ENCODE measurements at regions not wholly inside any gene's neighbourhood (a gene's known extent, or its start where the extent isn't known, plus 50 kb on each side); places are given as distances from the start of the nearest gene placed in this dataset.

DNA sequence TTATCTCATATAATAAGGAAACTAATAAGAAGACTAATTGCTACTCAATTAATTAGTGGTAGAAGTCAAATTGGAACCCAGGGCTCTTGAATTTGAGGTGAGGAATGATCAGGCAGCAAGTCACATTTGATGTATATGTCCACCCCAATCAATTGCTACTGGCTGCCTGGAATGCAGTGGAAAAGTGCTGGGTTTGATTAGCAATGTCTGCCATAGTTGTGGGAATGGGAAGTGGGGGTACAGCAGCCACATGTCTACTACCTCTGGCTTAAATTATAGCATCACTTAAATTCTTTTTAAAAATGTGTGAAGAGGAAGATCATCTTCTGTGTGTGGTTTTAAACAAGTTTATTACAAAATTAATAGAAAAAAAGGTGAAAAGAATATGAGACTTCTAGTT lies 50.8 kb upstream of the NAV2 start:
- DNase-seq (no peak), ATAC-seq (no peak)
- Mint-ChIP-seq H3K36me3 (ENCODE audit: low read depth) (no peaks in the 10 kb centered on the region), H3K27ac (no peak overlapping the region), H3K4me1 (peaks cover 5% of the 10 kb centered on the region), H3K27me3 (no peaks in the 10 kb centered on the region), H3K9me3 (no peaks in the 10 kb centered on the region), H3K4me3 (no peak overlapping the region)

DNA sequence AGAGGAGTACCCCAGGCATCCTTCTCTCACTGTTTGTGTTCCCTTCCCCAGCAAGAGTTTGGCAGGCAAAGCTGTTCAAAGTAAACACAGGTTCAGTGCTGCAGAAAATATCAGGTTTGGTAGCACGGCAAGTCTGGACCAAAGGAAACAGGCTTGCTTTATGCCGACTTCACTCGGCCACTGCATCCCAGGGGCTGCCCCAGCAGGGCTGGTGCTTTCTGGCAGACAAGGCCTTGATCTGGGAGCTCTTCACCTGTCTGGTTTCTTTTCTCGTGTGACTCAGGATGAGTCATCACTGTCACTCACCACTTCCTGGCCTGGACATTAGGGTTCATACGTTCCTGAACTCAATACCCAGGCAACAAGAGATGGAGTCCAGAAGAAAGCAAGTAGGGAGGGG lies 52.6 kb upstream of the NAV2 start:
- peaks cover 5% of the 10 kb centered on the region for H3K4me1 Mint-ChIP-seq
- H3K36me3 Mint-ChIP-seq (ENCODE audit: low read depth): no peaks in the 10 kb centered on the region
- peak overlapping the region; percentile 24 for H3K27ac Mint-ChIP-seq
- ATAC-seq: peak; percentile 65
- H3K9me3 Mint-ChIP-seq: no peaks in the 10 kb centered on the region
- peak; percentile 13 for DNase-seq
- no peak overlapping the region for H3K4me3 Mint-ChIP-seq
- H3K27me3 Mint-ChIP-seq: no peaks in the 10 kb centered on the region

DNA sequence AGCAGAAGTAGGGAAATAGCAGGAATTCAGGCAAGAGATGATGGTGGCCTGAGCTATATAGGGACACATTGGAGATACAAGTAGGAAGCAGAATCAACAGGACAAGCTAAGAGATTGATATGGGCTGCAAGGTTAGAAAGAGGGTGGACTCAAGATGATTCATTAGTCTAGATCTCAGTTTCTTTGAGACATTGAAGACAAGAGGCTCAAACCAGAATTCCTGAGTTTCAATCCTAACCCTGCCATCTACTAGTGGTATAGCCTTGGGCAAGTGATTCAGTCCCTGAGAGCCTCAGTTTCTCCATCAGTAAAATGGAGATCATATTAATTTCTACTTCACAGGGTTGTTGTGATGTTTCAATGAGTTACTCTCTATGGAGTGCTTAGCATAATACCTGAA lies 53.1 kb upstream of the NAV2 start:
- no peak overlapping the region for H3K4me3 Mint-ChIP-seq

GRCh38 chr11:19658344-19658743 lies 54.3 kb upstream of the NAV2 start:
- ATAC-seq (no peak), DNase-seq (no peak)
- H3K4me1 Mint-ChIP-seq: peaks cover 5% of the 10 kb centered on the region
- H3K27ac Mint-ChIP-seq: no peak overlapping the region
- no peak overlapping the region for H3K4me3 Mint-ChIP-seq
- H3K36me3 Mint-ChIP-seq (ENCODE audit: low read depth): no peaks in the 10 kb centered on the region
- H3K9me3 Mint-ChIP-seq: no peaks in the 10 kb centered on the region
- H3K27me3 Mint-ChIP-seq: no peaks in the 10 kb centered on the region

More for the DNA sequence above, 53.1 kb upstream of the NAV2 start:
- Mint-ChIP-seq H3K27me3 (no peaks in the 10 kb centered on the region), H3K27ac (no peak overlapping the region), H3K36me3 (ENCODE audit: low read depth) (no peaks in the 10 kb centered on the region), H3K4me1 (peaks cover 5% of the 10 kb centered on the region), H3K9me3 (no peaks in the 10 kb centered on the region)
- ATAC-seq: no peak
- DNase-seq: no peak

- H3K27ac Mint-ChIP-seq: no peak overlapping the region
- peaks cover 5% of the 10 kb centered on the region for H3K4me1 Mint-ChIP-seq
- H3K27me3 Mint-ChIP-seq: no peaks in the 10 kb centered on the region
- H3K36me3 Mint-ChIP-seq (ENCODE audit: low read depth): no peaks in the 10 kb centered on the region
- DNase-seq: no peak
- ATAC-seq: no peak
- H3K4me3 Mint-ChIP-seq: no peak overlapping the region
- H3K9me3 Mint-ChIP-seq: no peaks in the 10 kb centered on the region
Measured at GRCh38 chr11:19656140-19656541, 56.5 kb upstream of the NAV2 start.

DNA sequence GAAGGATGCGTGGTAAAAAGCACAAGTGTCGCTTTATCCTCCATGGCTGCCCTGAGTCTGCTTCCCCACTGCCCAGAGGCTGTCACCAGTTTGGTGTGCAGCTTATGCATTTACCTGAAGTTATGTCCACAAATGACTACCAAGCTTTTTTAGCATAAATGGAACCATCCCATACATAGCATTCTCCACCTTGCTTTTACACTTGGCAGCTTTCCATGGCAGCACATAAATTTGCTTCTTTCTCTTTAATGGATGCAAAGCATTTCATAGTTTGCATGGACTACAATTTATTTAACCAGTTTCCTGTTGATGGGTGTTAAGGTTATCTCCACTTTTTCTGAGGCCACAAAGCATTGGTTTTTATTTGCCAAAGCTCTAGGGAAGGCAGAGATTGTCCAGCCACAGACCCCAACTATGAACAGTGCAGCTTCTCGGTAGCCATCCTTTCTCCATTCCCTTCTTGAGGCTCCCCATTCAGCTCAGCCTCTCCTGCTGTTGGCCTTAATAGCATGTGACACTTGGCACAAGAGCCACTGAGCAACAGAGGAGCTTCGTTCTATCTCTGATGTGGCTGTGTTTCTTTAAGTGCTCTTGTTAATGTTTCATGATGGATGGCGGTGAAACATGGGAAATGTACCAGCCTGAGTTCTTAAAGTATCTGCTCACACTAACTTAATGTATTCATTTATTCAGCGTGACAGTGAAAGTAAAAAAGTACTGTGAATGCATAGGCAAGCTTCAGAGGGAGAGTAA lies 59.8 kb upstream of the NAV2 start:
- ATAC-seq (no peak), DNase-seq (no peak)
- no peaks in the 10 kb centered on the region for H3K4me1 Mint-ChIP-seq
- no peak overlapping the region for H3K27ac Mint-ChIP-seq
- no peaks in the 10 kb centered on the region for H3K36me3 Mint-ChIP-seq (ENCODE audit: low read depth)
- peaks cover 3% of the 10 kb centered on the region for H3K27me3 Mint-ChIP-seq
- no peak overlapping the region for H3K4me3 Mint-ChIP-seq
- no peaks in the 10 kb centered on the region for H3K9me3 Mint-ChIP-seq

DNA sequence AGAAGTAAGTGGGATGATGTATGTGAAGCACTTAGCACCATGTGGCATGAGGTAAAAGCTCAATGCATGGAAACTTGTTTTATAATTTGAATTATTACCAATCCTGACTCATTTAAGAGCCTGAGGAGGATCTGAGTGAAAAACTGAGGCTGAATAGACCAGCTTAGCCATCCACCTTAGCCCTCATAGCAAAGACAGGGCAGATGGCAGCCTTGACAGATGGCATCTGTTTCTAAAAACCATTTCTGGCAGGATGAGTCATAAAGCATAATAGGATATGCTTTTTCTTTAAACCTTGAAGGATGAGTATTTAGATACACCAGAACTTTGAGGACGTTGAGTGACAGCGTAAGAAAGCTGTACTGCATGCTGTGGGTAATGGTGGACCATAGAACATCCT lies 61.0 kb upstream of the NAV2 start:
- peaks cover 3% of the 10 kb centered on the region for H3K27me3 Mint-ChIP-seq
- H3K4me1 Mint-ChIP-seq: no peaks in the 10 kb centered on the region
- no peak overlapping the region for H3K4me3 Mint-ChIP-seq
- H3K9me3 Mint-ChIP-seq: no peaks in the 10 kb centered on the region
- ATAC-seq (no peak), DNase-seq (no peak)
- no peak overlapping the region for H3K27ac Mint-ChIP-seq
- H3K36me3 Mint-ChIP-seq (ENCODE audit: low read depth): no peaks in the 10 kb centered on the region

DNA sequence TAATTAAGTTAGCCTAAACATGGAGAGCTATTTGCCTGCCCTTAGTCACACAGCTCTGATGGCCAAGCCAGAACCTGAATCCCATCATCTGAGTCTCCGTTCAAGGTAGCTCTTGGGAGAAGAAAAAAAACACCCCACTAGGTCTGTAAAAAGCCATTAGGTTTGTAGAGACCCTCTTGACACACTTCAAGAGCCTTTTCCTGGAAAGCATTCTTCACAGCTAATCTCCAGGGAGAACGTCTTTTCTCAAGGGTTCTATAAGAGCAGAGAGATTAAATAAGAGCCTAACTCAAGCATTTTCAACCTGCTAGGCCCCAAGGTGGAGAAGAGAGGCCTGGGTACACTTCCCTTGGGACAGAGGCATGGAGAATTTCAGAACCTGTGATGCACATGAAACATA lies 61.6 kb upstream of the NAV2 start:
- Mint-ChIP-seq H3K4me1 (no peaks in the 10 kb centered on the region), H3K27me3 (peaks cover 3% of the 10 kb centered on the region), H3K9me3 (no peaks in the 10 kb centered on the region), H3K27ac (no peak overlapping the region), H3K36me3 (ENCODE audit: low read depth) (no peaks in the 10 kb centered on the region), H3K4me3 (no peak overlapping the region)
- no peak for DNase-seq
- ATAC-seq: no peak

DNA sequence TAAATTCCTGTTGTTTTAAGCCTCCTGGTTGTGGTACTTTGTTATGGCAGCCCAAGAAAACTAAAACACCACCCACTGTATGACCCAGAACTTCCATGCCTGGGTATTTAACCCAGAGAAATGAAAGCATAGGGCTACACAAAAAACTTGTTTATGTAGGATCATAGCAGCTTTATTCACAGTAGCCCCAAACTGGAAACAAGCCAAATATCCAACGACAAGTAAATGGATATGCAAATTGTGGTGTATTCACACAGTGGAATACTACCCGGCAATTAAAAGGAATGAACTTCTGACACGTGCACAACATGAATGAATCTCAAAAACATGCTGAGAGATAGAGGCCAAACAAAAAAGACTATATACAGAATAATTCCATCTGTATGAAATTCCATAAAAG lies 62.2 kb upstream of the NAV2 start:
- Mint-ChIP-seq H3K9me3 (no peaks in the 10 kb centered on the region), H3K27ac (no peak overlapping the region), H3K4me3 (no peak overlapping the region), H3K27me3 (peaks cover 3% of the 10 kb centered on the region), H3K36me3 (ENCODE audit: low read depth) (no peaks in the 10 kb centered on the region), H3K4me1 (no peaks in the 10 kb centered on the region)
- ATAC-seq (no peak), DNase-seq (no peak)

GRCh38 chr11:19649751-19650150 lies 62.9 kb upstream of the NAV2 start:
- Mint-ChIP-seq H3K4me1 (no peaks in the 10 kb centered on the region), H3K27me3 (peaks cover 3% of the 10 kb centered on the region), H3K36me3 (ENCODE audit: low read depth) (no peaks in the 10 kb centered on the region), H3K27ac (no peak overlapping the region), H3K4me3 (no peak overlapping the region), H3K9me3 (no peaks in the 10 kb centered on the region)
- ATAC-seq: no peak
- no peak for DNase-seq

DNA sequence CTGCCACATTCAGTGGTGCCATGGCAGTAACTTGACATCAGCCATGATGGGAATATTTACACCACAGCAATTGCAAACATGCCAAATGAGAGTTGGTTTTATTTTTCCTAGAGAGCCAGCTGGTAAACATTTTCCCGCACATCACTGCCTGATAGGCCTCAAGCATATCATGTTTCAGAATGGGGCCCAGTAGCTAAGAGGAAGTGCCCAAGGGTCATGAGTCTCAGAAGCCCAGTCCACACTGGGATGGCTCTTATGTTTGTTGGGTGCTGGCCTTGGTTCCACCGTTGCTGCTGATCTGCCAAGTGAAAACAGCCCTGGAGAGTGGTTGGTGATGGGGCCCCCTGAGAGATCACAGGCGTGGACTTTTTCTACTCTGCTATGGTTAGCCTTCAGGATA lies 64.3 kb upstream of the NAV2 start:
- DNase-seq (no peak), ATAC-seq (no peak)
- Mint-ChIP-seq H3K4me1 (no peaks in the 10 kb centered on the region), H3K27ac (no peak overlapping the region), H3K27me3 (peaks cover 3% of the 10 kb centered on the region), H3K4me3 (no peak overlapping the region), H3K9me3 (no peaks in the 10 kb centered on the region), H3K36me3 (ENCODE audit: low read depth) (no peaks in the 10 kb centered on the region)

DNA sequence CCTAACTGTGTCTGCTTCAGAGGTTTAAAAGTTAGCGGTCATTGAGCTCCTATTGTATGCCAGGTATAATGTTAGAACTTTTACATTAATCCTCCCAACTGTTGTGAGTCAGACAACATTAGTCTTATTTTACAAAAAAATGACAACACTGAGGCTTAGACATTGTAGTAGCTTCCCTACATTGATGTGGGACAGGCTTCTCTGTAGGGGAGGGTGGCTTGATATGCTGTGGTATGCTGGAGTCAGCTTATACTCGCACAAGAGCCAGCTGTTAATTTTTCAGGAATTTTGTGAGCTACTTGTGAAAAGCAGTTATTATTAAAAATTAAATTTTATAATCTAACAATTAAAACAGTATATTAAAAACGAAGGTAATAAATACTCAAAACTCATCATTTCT lies 64.8 kb upstream of the NAV2 start:
- peaks cover 3% of the 10 kb centered on the region for H3K27me3 Mint-ChIP-seq
- ATAC-seq (no peak), DNase-seq (no peak)
- H3K4me3 Mint-ChIP-seq: no peak overlapping the region
- no peaks in the 10 kb centered on the region for H3K9me3 Mint-ChIP-seq
- H3K4me1 Mint-ChIP-seq: no peaks in the 10 kb centered on the region
- H3K36me3 Mint-ChIP-seq (ENCODE audit: low read depth): no peaks in the 10 kb centered on the region
- no peak overlapping the region for H3K27ac Mint-ChIP-seq

DNA sequence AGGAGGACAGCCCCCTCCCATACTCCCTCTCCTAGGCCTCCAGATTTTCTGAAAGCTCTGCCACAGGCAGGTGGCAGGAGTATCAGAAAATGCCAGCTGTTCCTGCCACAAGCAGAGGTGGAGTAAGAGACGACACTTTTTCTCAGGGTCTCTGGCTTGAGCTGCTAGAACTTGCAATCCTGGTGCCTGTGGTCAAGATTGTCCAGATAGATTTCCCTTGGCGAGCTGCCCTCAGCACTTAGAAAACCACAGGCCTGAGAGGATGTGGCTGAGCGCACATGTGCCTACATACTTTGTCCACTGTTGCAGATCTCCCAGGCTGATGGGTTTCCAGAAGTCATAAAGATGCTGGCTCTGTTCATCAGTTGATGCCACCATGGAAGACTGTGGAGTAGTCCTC lies 65.7 kb upstream of the NAV2 start:
- no peak overlapping the region for H3K27ac Mint-ChIP-seq
- H3K27me3 Mint-ChIP-seq: peaks cover 3% of the 10 kb centered on the region
- DNase-seq (no peak), ATAC-seq (no peak)
- H3K36me3 Mint-ChIP-seq (ENCODE audit: low read depth): no peaks in the 10 kb centered on the region
- no peaks in the 10 kb centered on the region for H3K4me1 Mint-ChIP-seq
- H3K9me3 Mint-ChIP-seq: no peaks in the 10 kb centered on the region
- no peak overlapping the region for H3K4me3 Mint-ChIP-seq

DNA sequence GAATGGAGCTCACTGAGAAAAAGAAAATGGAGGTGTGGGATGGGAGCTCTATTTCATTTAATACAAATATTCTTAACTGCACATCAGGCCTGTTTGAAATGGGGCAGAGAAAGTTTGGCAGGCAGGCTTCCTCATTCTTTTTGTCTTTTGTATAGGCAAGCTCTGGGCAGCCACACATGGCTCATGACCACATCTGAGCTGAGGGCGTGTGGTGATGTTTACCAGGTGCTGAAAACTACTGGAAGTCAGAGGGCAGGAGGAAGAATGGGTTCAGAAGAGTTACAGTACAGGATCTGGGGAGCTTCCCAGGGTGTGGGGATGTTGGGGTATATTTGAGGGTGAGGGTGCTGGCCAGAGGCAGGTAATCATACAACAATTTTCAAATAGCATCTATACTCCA lies 66.3 kb upstream of the NAV2 start:
- Mint-ChIP-seq H3K27me3 (peaks cover 3% of the 10 kb centered on the region), H3K4me1 (no peaks in the 10 kb centered on the region), H3K27ac (no peak overlapping the region), H3K9me3 (no peaks in the 10 kb centered on the region), H3K36me3 (ENCODE audit: low read depth) (no peaks in the 10 kb centered on the region), H3K4me3 (no peak overlapping the region)
- no peak for ATAC-seq
- no peak for DNase-seq

GRCh38 chr11:19644316-19644715 lies 68.3 kb upstream of the NAV2 start:
- Mint-ChIP-seq H3K36me3 (ENCODE audit: low read depth) (no peaks in the 10 kb centered on the region), H3K27me3 (peaks cover 3% of the 10 kb centered on the region), H3K4me1 (no peaks in the 10 kb centered on the region), H3K27ac (no peak overlapping the region), H3K9me3 (no peaks in the 10 kb centered on the region), H3K4me3 (no peak overlapping the region)
- ATAC-seq (no peak), DNase-seq (no peak)
